ENCODE measurements at regions not wholly inside any gene's neighbourhood (a gene's known extent, or its start where the extent isn't known, plus 50 kb on each side); places are given as distances from the start of the nearest gene placed in this dataset.

- DNase-seq (ENCODE audit: low read depth in 2 of 2), result peak in 1 of 2 donors; percentile 6
- Histone ChIP-seq H3K27me3 (ENCODE audit: control insufficient read depth, insufficient read depth, low read length) (no peaks in the 10 kb centered on the region), H3K9ac (ENCODE audit: insufficient read depth, low read length) (no peak overlapping the region), H3K79me2 (ENCODE audit: control insufficient read depth, insufficient read depth, low read length) (no peaks in the 10 kb centered on the region), H3K27ac (ENCODE audit: insufficient read depth, low read length) (no peak overlapping the region), H3K9me3 (ENCODE audit: control insufficient read depth, insufficient read depth, low read depth, low read length) (no peaks in the 10 kb centered on the region), H3K4me2 (ENCODE audit: extremely low read depth, insufficient read depth, low read length) (no peak overlapping the region), H4K20me1 (ENCODE audit: control insufficient read depth, extremely low read depth, insufficient read depth, low read length) (no peaks in the 10 kb centered on the region), H3K36me3 (ENCODE audit: control insufficient read depth, insufficient read depth, low read length) (no peaks in the 10 kb centered on the region), H2AFZ (ENCODE audit: low read length) (no peak overlapping the region), H3K4me3 (replicated peaks in 1 of 4; ENCODE audit: control extremely low read depth in 1 of 4, insufficient read depth in 1 of 4, low read depth in 3 of 4, low read length in 4 of 4) (no peak overlapping the region), H3K4me1 (ENCODE audit: control insufficient read depth, extremely low read depth, insufficient read depth, low read length) (no peaks in the 10 kb centered on the region)
- TF ChIP-seq CTCF (conservative IDR thresholded peaks at IDR 0.05 in 1 of 2, IDR thresholded peaks at IDR 0.05 in 1 of 2; ENCODE audit: low read depth in 1 of 2, low read length in 2 of 2) (no peak), EZH2 (IDR thresholded peaks at IDR 0.05; ENCODE audit: low read length, missing control alignments) (no peak)
Measured at GRCh38 chr2:48221846-48222516, 92.5 kb upstream of the FOXN2 start.

DNA sequence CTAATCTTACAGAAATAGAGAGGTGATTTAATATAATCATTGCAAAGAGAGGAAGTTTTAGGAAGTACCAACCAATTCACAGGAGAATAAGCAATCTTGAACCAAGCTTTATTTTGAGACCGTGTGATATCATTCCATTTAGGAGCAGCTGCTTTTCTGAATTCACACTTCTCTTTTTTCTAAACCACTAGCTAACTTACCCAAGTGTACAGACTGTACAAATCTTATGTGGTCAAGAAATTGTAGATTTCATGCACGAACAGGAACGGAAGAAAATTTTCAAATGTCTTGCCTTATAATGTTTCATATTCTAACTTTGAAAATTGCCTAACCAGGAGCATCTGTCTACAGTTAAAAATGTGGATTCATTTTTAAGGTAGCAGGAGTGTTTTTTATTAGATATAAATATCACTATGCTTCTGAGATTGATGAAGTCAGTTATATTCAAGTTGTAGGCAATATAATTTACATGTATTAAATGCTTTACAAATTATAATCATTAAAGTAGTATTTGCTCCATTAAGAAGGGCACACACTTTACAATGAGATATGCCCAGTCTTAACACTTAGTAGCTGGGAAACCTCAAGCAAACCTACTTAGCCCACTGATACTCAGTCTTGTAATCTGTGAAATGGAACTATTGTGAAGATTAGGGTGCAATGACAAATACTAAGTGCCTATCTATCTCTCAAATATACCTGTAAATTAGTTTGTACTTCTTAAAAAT is 86.7 kb upstream of the FOXN2 start:
- Histone ChIP-seq H3K27ac (ENCODE audit: insufficient read depth, low read length) (no peak overlapping the region), H2AFZ (ENCODE audit: low read length) (no peak overlapping the region), H4K20me1 (ENCODE audit: control insufficient read depth, extremely low read depth, insufficient read depth, low read length) (no peaks in the 10 kb centered on the region), H3K9ac (ENCODE audit: insufficient read depth, low read length) (no peak overlapping the region), H3K9me3 (ENCODE audit: control insufficient read depth, insufficient read depth, low read depth, low read length) (no peaks in the 10 kb centered on the region), H3K27me3 (ENCODE audit: control insufficient read depth, insufficient read depth, low read length) (no peaks in the 10 kb centered on the region), H3K36me3 (ENCODE audit: control insufficient read depth, insufficient read depth, low read length) (no peaks in the 10 kb centered on the region), H3K4me3 (replicated peaks in 1 of 4; ENCODE audit: control extremely low read depth in 1 of 4, insufficient read depth in 1 of 4, low read depth in 3 of 4, low read length in 4 of 4) (no peak overlapping the region), H3K4me1 (ENCODE audit: control insufficient read depth, extremely low read depth, insufficient read depth, low read length) (no peaks in the 10 kb centered on the region), H3K4me2 (ENCODE audit: extremely low read depth, insufficient read depth, low read length) (no peak overlapping the region), H3K79me2 (ENCODE audit: control insufficient read depth, insufficient read depth, low read length) (no peaks in the 10 kb centered on the region)
- DNase-seq (ENCODE audit: low read depth in 2 of 2), result peak in 1 of 2 donors; percentile 6
- no peak for TF ChIP-seq CTCF (conservative IDR thresholded peaks at IDR 0.05 in 1 of 2, IDR thresholded peaks at IDR 0.05 in 1 of 2; ENCODE audit: low read depth in 1 of 2, low read length in 2 of 2)
- no peak for TF ChIP-seq EZH2 (IDR thresholded peaks at IDR 0.05; ENCODE audit: low read length, missing control alignments)

GRCh38 chr2:48228345-48228684 is 86.2 kb upstream of the FOXN2 start:
- H3K27ac ChIP-seq (ENCODE audit: insufficient read depth, low read length), result no peak overlapping the region
- no peaks in the 10 kb centered on the region for H3K79me2 ChIP-seq (ENCODE audit: control insufficient read depth, insufficient read depth, low read length)
- no peak for TF ChIP-seq EZH2 (IDR thresholded peaks at IDR 0.05; ENCODE audit: low read length, missing control alignments)
- TF ChIP-seq CTCF (conservative IDR thresholded peaks at IDR 0.05 in 1 of 2, IDR thresholded peaks at IDR 0.05 in 1 of 2; ENCODE audit: low read depth in 1 of 2, low read length in 2 of 2), result no peak
- no peak overlapping the region for H3K4me3 ChIP-seq (replicated peaks in 1 of 4; ENCODE audit: control extremely low read depth in 1 of 4, insufficient read depth in 1 of 4, low read depth in 3 of 4, low read length in 4 of 4)
- H3K27me3 ChIP-seq (ENCODE audit: control insufficient read depth, insufficient read depth, low read length), result no peaks in the 10 kb centered on the region
- no peak for DNase-seq (ENCODE audit: low read depth in 2 of 2)
- no peaks in the 10 kb centered on the region for H3K9me3 ChIP-seq (ENCODE audit: control insufficient read depth, insufficient read depth, low read depth, low read length)
- H3K36me3 ChIP-seq (ENCODE audit: control insufficient read depth, insufficient read depth, low read length), result no peaks in the 10 kb centered on the region
- H2AFZ ChIP-seq (ENCODE audit: low read length), result no peak overlapping the region
- H4K20me1 ChIP-seq (ENCODE audit: control insufficient read depth, extremely low read depth, insufficient read depth, low read length), result no peaks in the 10 kb centered on the region
- no peaks in the 10 kb centered on the region for H3K4me1 ChIP-seq (ENCODE audit: control insufficient read depth, extremely low read depth, insufficient read depth, low read length)
- no peak overlapping the region for H3K9ac ChIP-seq (ENCODE audit: insufficient read depth, low read length)
- no peak overlapping the region for H3K4me2 ChIP-seq (ENCODE audit: extremely low read depth, insufficient read depth, low read length)
